Spleen (tissue), 7 donors: ENCODE measurements at regions not wholly inside any gene's neighbourhood (a gene's known extent, or its start where the extent isn't known, plus 50 kb on each side); places are given as distances from the start of the nearest gene placed in this dataset.

Source experiments
- CTCF ChIP-seq, 11 experiments: fragments of 200-600 bp in 7 of 11; fragments of 450-650 bp in 4 of 11; sonication (generic) in 4 of 11; IDR thresholded peaks in 8 of 11; conservative IDR thresholded peaks in 3 of 11; 1 replicate in 7 of 11; 2 replicates in 4 of 11; pipeline versions ENCODE4 v1.4.0 to v1.8.0; 2016 to 2021; ENCODE audit warnings: antibody characterized with exemption in 11 of 11, inconsistent platforms in 4 of 11, mild to moderate bottlenecking in 1 of 11
- POLR2A ChIP-seq, 3 donors: fragments of 450-650 bp; IDR thresholded peaks; one replicate each; pipeline ENCODE4 v1.5.1; 2017; ENCODE audit warnings: antibody characterized with exemption in 3 of 3, mild to moderate bottlenecking in 1 of 3
- donor health status: DM: no; HTN: no; CAD: no; lungs with moderate emphysema.
- donor health status: DM: no; HTN: no; CAD: no.
- donor health status: DM: no; HTN: no; CAD: no.

DNA sequence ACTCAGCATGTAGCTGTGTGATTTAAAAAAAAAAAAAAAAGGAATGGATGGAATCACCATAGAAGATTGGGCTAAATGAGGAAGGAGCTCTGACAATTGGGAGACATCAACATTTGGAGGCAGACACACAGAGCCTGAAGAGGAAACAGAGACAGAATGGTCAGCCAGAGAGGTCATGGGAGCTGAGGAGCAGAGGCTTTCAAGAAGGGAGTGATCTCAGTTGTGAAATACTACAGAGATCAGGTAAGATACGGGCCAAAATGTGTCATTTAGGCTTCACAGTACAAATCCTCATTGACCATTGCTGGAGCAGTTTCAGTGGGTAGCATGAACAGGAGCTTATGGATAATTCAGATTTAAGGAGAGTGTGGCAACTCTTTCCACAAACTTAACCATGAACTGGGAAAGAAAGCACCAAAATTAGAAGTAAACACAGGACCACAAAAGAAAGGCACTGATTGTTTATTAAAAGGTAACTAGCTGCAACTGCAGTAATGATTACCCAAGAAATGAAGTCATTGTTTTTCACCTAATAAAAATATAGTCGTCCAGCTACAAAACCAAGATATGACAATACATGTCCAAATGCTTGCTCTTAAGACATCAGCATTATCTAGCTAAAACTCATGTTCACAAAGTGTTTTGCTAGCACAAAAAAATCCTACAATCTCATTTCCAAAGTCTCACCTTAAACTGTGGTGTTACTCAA, 203.2 kb downstream of the DHX15 start:
- TF ChIP-seq CTCF (IDR thresholded peaks at IDR 0.05 in 8 of 11, conservative IDR thresholded peaks at IDR 0.05 in 3 of 11) (no peak), POLR2A (IDR thresholded peaks at IDR 0.05) (no peak)
